Neuronal stem cell (in vitro differentiated cells): ENCODE measurements at regions not wholly inside any gene's neighbourhood (a gene's known extent, or its start where the extent isn't known, plus 50 kb on each side); places are given as distances from the start of the nearest gene placed in this dataset.

Experiments used
- DNase-seq: peaks from one replicate; pipeline ENCODE4 v3.0.0-alpha.2; 2013; ENCODE audit warnings: low spot score
- H2AFZ ChIP-seq: one replicate; pipeline ENCODE4 v1.6.1; 2013; ENCODE audit warnings: mild to moderate bottlenecking, low read length, inconsistent platforms
- H2AK5ac ChIP-seq: 2 replicates; pipeline ENCODE4 v1.6.1; 2013; ENCODE audit warnings: low read depth, mild to moderate bottlenecking, inconsistent platforms, low read length, moderate library complexity, mixed read lengths
- H2BK120ac ChIP-seq: 2 replicates; pipeline ENCODE4 v1.6.1; 2013; ENCODE audit warnings: low read depth, mild to moderate bottlenecking, inconsistent platforms, low read length, moderate library complexity, mixed read lengths
- H2BK12ac ChIP-seq: one replicate; pipeline ENCODE4 v1.6.1; 2013; ENCODE audit warnings: low read length, inconsistent platforms
- H2BK15ac ChIP-seq: 2 replicates; pipeline ENCODE4 v1.6.1; 2013; ENCODE audit warnings: mild to moderate bottlenecking, low read length, inconsistent platforms, mixed read lengths
- H2BK5ac ChIP-seq: one replicate; pipeline ENCODE4 v1.6.1; 2013; ENCODE audit warnings: inconsistent platforms, mild to moderate bottlenecking, low read length, moderate library complexity
- H3K14ac ChIP-seq: one replicate; pipeline ENCODE4 v1.6.1; 2013; ENCODE audit warnings: low read length, inconsistent platforms
- H3K18ac ChIP-seq: 2 replicates; pipeline ENCODE4 v1.6.1; 2013; ENCODE audit warnings: low read length, inconsistent platforms
- H3K23ac ChIP-seq: 2 replicates; pipeline ENCODE4 v1.6.1; 2013; ENCODE audit warnings: low read depth, mild to moderate bottlenecking, mixed read lengths, low read length, inconsistent platforms; ENCODE audit not compliant: poor library complexity
- H3K27ac ChIP-seq: replicated peaks from 3 replicates; pipeline ENCODE4 v1.5.1; 2013; ENCODE audit warnings: low read length, inconsistent platforms
- H3K27me3 ChIP-seq, 3 experiments: 2 replicates each; pipeline ENCODE4 v1.6.1; 2013; ENCODE audit warnings: low read length in 3 of 3, mild to moderate bottlenecking in 2 of 3, inconsistent platforms in 1 of 3, low read depth in 1 of 3, mixed read lengths in 1 of 3, moderate library complexity in 1 of 3; ENCODE audit not compliant: control insufficient read depth in 3 of 3, insufficient read depth in 3 of 3
- H3K36me3 ChIP-seq, 2 donors: replicated peaks in 1 of 2; 2 replicates each; pipeline ENCODE4 v1.6.1; 2013; ENCODE audit warnings: low read length in 2 of 2; ENCODE audit not compliant: control insufficient read depth in 2 of 2, insufficient read depth in 2 of 2
- H3K4ac ChIP-seq: 2 replicates; pipeline ENCODE4 v1.6.1; 2013; ENCODE audit warnings: inconsistent platforms, mild to moderate bottlenecking, low read length, moderate library complexity
- H3K4me1 ChIP-seq, 2 donors: 1 replicate in 1 of 2; 2 replicates in 1 of 2; pipeline ENCODE4 v1.6.1; 2013; ENCODE audit warnings: low read length in 2 of 2, low read depth in 1 of 2; ENCODE audit not compliant: control insufficient read depth in 2 of 2, insufficient read depth in 1 of 2
- H3K4me2 ChIP-seq: one replicate; pipeline ENCODE4 v1.6.1; 2013; ENCODE audit warnings: mild to moderate bottlenecking, low read length, inconsistent platforms; ENCODE audit not compliant: insufficient read depth, poor library complexity, severe bottlenecking
- H3K4me3 ChIP-seq, 2 donors: 2 replicates each; pipeline ENCODE4 v1.5.1; 2013; ENCODE audit warnings: low read length in 2 of 2, mild to moderate bottlenecking in 2 of 2, inconsistent platforms in 1 of 2, moderate library complexity in 1 of 2
- H3K79me1 ChIP-seq: one replicate; pipeline ENCODE4 v1.6.1; 2013; ENCODE audit warnings: low read depth, mild to moderate bottlenecking, inconsistent platforms, low read length, moderate library complexity
- H3K9ac ChIP-seq: one replicate; pipeline ENCODE4 v1.6.1; 2013; ENCODE audit warnings: mild to moderate bottlenecking, low read depth, low read length, inconsistent platforms; ENCODE audit not compliant: poor library complexity
- H3K9me3 ChIP-seq, 2 donors: replicated peaks in 1 of 2; 2 replicates each; pipeline versions ENCODE3 to v1.6.1; 2013; ENCODE audit warnings: low read length in 2 of 2, mild to moderate bottlenecking in 2 of 2, inconsistent platforms in 1 of 2, low read depth in 1 of 2, mixed read lengths in 1 of 2, moderate library complexity in 1 of 2; ENCODE audit not compliant: control insufficient read depth in 2 of 2, insufficient read depth in 1 of 2
- H4K8ac ChIP-seq: one replicate; pipeline ENCODE4 v1.6.1; 2013; ENCODE audit warnings: low read depth, mild to moderate bottlenecking, inconsistent platforms, low read length, moderate library complexity
- H4K91ac ChIP-seq: one replicate; pipeline ENCODE4 v1.6.1; 2013; ENCODE audit warnings: low read length, low read depth, mild to moderate bottlenecking, inconsistent platforms; ENCODE audit not compliant: poor library complexity
- WGBS, 2 donors: extraction: QIAGEN DNeasy Blood & Tissue Kit; methylation state at CpG; one replicate each; pipeline ENCODE4 v1.1.7; 2013; ENCODE audit warnings: missing lambda C conversion rate in 2 of 2, mixed read lengths in 1 of 2; ENCODE audit not compliant: insufficient read length in 2 of 2, insufficient replicate concordance in 1 of 2; ENCODE audit errors: extremely low coverage in 2 of 2; 5-methylcytosine and 5-hydroxymethylcytosine counted together

GRCh38 chr9:30244877-30245276 lies 2139.6 kb upstream of the ACO1 start:
- no peak overlapping the region for H2AFZ ChIP-seq
- no peak overlapping the region for H3K4me3 ChIP-seq
- H3K4me2 ChIP-seq, result no peak overlapping the region
- H3K79me1 ChIP-seq, result no peaks in the 10 kb centered on the region
- H3K18ac ChIP-seq, result no peak overlapping the region
- no peak overlapping the region for H4K8ac ChIP-seq
- no peak overlapping the region for H3K27ac ChIP-seq
- H2BK12ac ChIP-seq, result no peak overlapping the region
- no peaks in the 10 kb centered on the region for H3K36me3 ChIP-seq
- no peak overlapping the region for H3K14ac ChIP-seq
- no peak overlapping the region for H2BK5ac ChIP-seq
- H3K4ac ChIP-seq, result no peak overlapping the region
- DNase-seq, result no peak
- H3K27me3 ChIP-seq, result no peaks in the 10 kb centered on the region
- H3K23ac ChIP-seq, result no peak overlapping the region
- H2BK15ac ChIP-seq, result no peak overlapping the region
- H3K4me1 ChIP-seq, result no peaks in the 10 kb centered on the region
- no peaks in the 10 kb centered on the region for H3K9me3 ChIP-seq
- no peak overlapping the region for H2BK120ac ChIP-seq
- H3K9ac ChIP-seq, result no peak overlapping the region
- no peak overlapping the region for H2AK5ac ChIP-seq
- H4K91ac ChIP-seq, result no peak overlapping the region

- H3K27ac ChIP-seq, result no peak overlapping the region
- no peak overlapping the region for H3K4me2 ChIP-seq
- H4K91ac ChIP-seq, result no peak overlapping the region
- no peak overlapping the region for H3K4me3 ChIP-seq
- H2BK15ac ChIP-seq, result no peak overlapping the region
- H2BK12ac ChIP-seq, result no peak overlapping the region
- no peak overlapping the region for H4K8ac ChIP-seq
- H3K9me3 ChIP-seq, result no peaks in the 10 kb centered on the region
- no peaks in the 10 kb centered on the region for H3K4me1 ChIP-seq
- no CpG with 5 or more reads among the region's 1 CpG for WGBS, 2 donors
- H2AK5ac ChIP-seq, result no peak overlapping the region
- no peak overlapping the region for H3K18ac ChIP-seq
- no peaks in the 10 kb centered on the region for H3K36me3 ChIP-seq
- no peak overlapping the region for H3K23ac ChIP-seq
- no peak overlapping the region for H2AFZ ChIP-seq
- no peak overlapping the region for H3K4ac ChIP-seq
- no peak for DNase-seq
- no peaks in the 10 kb centered on the region for H3K27me3 ChIP-seq
- no peak overlapping the region for H3K9ac ChIP-seq
- no peaks in the 10 kb centered on the region for H3K79me1 ChIP-seq
- no peak overlapping the region for H2BK5ac ChIP-seq
- no peak overlapping the region for H3K14ac ChIP-seq
- H2BK120ac ChIP-seq, result no peak overlapping the region
Measured at GRCh38 chr9:30250872-30251271, 2133.6 kb upstream of the ACO1 start.

GRCh38 chr9:30258094-30258493 lies 2126.3 kb upstream of the ACO1 start:
- no peaks in the 10 kb centered on the region for H3K27me3 ChIP-seq
- no peak overlapping the region for H3K14ac ChIP-seq
- H4K8ac ChIP-seq, result no peak overlapping the region
- no peak overlapping the region for H3K4me3 ChIP-seq
- H3K4ac ChIP-seq, result no peak overlapping the region
- no peak overlapping the region for H2BK15ac ChIP-seq
- H2AK5ac ChIP-seq, result no peak overlapping the region
- H2BK120ac ChIP-seq, result no peak overlapping the region
- no peak overlapping the region for H4K91ac ChIP-seq
- no CpG with 5 or more reads among the region's 4 CpGs for WGBS, 2 donors
- H3K9ac ChIP-seq, result no peak overlapping the region
- H2AFZ ChIP-seq, result no peak overlapping the region
- no peak overlapping the region for H3K23ac ChIP-seq
- H3K36me3 ChIP-seq, result no peaks in the 10 kb centered on the region
- H3K79me1 ChIP-seq, result no peaks in the 10 kb centered on the region
- no peak overlapping the region for H3K4me2 ChIP-seq
- H3K9me3 ChIP-seq, result no peaks in the 10 kb centered on the region
- H3K18ac ChIP-seq, result no peak overlapping the region
- no peak overlapping the region for H2BK12ac ChIP-seq
- no peak overlapping the region for H3K27ac ChIP-seq
- no peak overlapping the region for H2BK5ac ChIP-seq
- no peak for DNase-seq
- H3K4me1 ChIP-seq, result no peaks in the 10 kb centered on the region

DNA sequence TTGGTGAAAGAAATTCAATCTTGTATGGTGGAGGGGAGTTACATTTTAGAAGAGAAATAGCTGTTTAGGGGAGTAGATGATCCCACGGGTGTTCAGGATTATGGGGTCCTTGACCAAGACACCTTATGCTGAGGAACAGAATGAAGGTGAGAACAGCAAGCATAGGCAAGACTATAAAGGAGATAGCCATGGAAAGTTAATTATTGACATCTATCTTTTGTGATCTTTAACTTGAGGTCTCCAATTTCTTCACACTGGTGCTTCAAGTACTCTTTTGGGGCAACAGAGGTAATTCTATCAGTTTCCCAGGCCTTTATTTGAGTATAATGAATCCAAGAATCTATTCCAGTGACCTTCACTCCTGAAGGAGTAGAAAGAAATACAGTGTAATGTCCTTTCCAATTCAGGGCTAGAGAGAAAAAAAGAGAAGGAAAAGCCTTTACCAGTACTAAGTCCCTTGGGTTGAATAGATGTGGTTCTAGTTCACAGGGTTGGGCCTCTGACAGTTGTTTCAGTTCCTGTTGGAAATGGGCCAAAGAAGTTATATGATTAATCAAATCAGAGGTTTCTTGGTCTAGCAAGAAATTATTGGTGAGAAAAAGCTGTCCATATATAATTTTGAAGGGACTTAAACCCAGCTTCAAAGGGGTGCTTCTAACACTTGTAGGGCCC lies 2104.1 kb upstream of the ACO1 start:
- DNase-seq, result no peak
- no peak overlapping the region for H3K4me3 ChIP-seq
- H2AK5ac ChIP-seq, result no peak overlapping the region
- no peaks in the 10 kb centered on the region for H3K36me3 ChIP-seq
- no peak overlapping the region for H3K4ac ChIP-seq
- H3K27ac ChIP-seq, result no peak overlapping the region
- H2BK120ac ChIP-seq, result no peak overlapping the region
- H4K91ac ChIP-seq, result no peak overlapping the region
- H3K27me3 ChIP-seq, result no peaks in the 10 kb centered on the region
- H2AFZ ChIP-seq, result no peak overlapping the region
- H3K9ac ChIP-seq, result no peak overlapping the region
- no peak overlapping the region for H2BK15ac ChIP-seq
- H3K79me1 ChIP-seq, result no peaks in the 10 kb centered on the region
- no peak overlapping the region for H2BK12ac ChIP-seq
- H3K4me1 ChIP-seq, result no peaks in the 10 kb centered on the region
- H3K9me3 ChIP-seq, result no peaks in the 10 kb centered on the region
- H3K4me2 ChIP-seq, result no peak overlapping the region
- WGBS, 2 donors, result no CpG with 5 or more reads among the region's 1 CpG
- no peak overlapping the region for H3K18ac ChIP-seq
- no peak overlapping the region for H3K14ac ChIP-seq
- no peak overlapping the region for H4K8ac ChIP-seq
- no peak overlapping the region for H3K23ac ChIP-seq
- H2BK5ac ChIP-seq, result no peak overlapping the region
